K562 (cell line): ENCODE measurements at regions not wholly inside any gene's neighbourhood (a gene's known extent, or its start where the extent isn't known, plus 50 kb on each side); places are given as distances from the start of the nearest gene placed in this dataset.

ENCODE experiments used
- ATAC-seq: fragments of 200-7000 bp; cut with Tn5 transposase; 3 replicates; pipeline ENCODE4 v1.9.1; 2020; ENCODE audit warnings: moderate library complexity
- BruUV-seq: library from RNA; stranded (reverse); fragments of 400-500 nt; replicated peaks from 2 replicates; lab custom pipeline; 2021; lab: Mats Ljungman, UMichigan
- CTCF ChIA-PET: fragments of 300-600 bp; formaldehyde crosslinking; extraction: SDS; loops from one replicate; lab custom pipeline; 2021; ENCODE audit warnings: low intra/inter-chr PET ratio; lab: Yijun Ruan, JAX
- POLR2A ChIA-PET: fragments of 300-600, 350-650 bp; sonication (Branson Sonifier 250); formaldehyde crosslinking; extraction: SDS; loops from one replicate; lab custom pipeline; 2021; ENCODE audit warnings: antibody characterized with exemption, inconsistent platforms; lab: Yijun Ruan, JAX
- DNase-seq, 4 experiments: peaks; one replicate each; pipeline versions ENCODE4 v3.0.0 to v3.0.0-alpha.2; 2011 to 2018; ENCODE audit warnings: low spot score in 3 of 4, mixed read lengths in 3 of 4; ENCODE audit errors: extremely low read depth in 1 of 4
- FAIRE-seq: peaks from 2 replicates; lab custom pipeline; 2011; peaks lifted over from hg19 to GRCh38; lab: Jason Lieb, UNC
- H2AFZ ChIP-seq: 2 replicates; pipeline ENCODE4 v1.6.0; 2011; ENCODE audit warnings: low read depth, low read length, control low read depth, inconsistent platforms
- H3K27ac ChIP-seq: fragments of 200-600 bp; 3 replicates; pipeline ENCODE4 v1.8.0; 2011; ENCODE audit warnings: low read depth, mild to moderate bottlenecking, control low read depth, inconsistent platforms, low read length, moderate library complexity, mixed read lengths; ENCODE audit errors: extremely low read depth
- H3K27me3 ChIP-seq, 2 experiments: fragments of 300-600 bp in 1 of 2; 2 replicates in 1 of 2; 3 replicates in 1 of 2; pipeline versions ENCODE4 v1.6.0 to v1.8.0; 2011; ENCODE audit warnings: inconsistent platforms in 2 of 2, low read length in 2 of 2, mild to moderate bottlenecking in 1 of 2, mixed read lengths in 1 of 2, moderate library complexity in 1 of 2; ENCODE audit not compliant: control insufficient read depth in 2 of 2, insufficient read depth in 2 of 2
- H3K36me3 ChIP-seq: fragments of 300-600 bp; 3 replicates; pipeline ENCODE4 v1.8.0; 2011; ENCODE audit warnings: mild to moderate bottlenecking, low read length, inconsistent platforms; ENCODE audit not compliant: control insufficient read depth, insufficient read depth
- H3K4me1 ChIP-seq, 2 experiments: fragments of 200-600 bp in 1 of 2; replicated peaks in 1 of 2; 2 replicates in 1 of 2; 3 replicates in 1 of 2; pipeline versions ENCODE4 v1.5.1 to v1.8.0; 2011; ENCODE audit warnings: inconsistent platforms in 2 of 2, low read length in 2 of 2, mild to moderate bottlenecking in 1 of 2, mixed read lengths in 1 of 2, moderate library complexity in 1 of 2; ENCODE audit not compliant: control insufficient read depth in 2 of 2, insufficient read depth in 2 of 2
- H3K4me2 ChIP-seq: 2 replicates; pipeline ENCODE4 v1.6.1; 2011; ENCODE audit warnings: low read length, control low read depth, inconsistent platforms, mixed read lengths; ENCODE audit not compliant: insufficient read depth
- H3K4me3 ChIP-seq: fragments of 200-600 bp; sonication (generic), shearing (Covaris generic); 2 replicates; pipeline ENCODE4 v1.5.1; 2016; ENCODE audit warnings: control low read depth, inconsistent platforms
- H3K79me2 ChIP-seq: fragments of 200-600 bp; 3 replicates; pipeline ENCODE4 v1.8.0; 2011; ENCODE audit warnings: low read length, inconsistent platforms; ENCODE audit not compliant: control insufficient read depth, insufficient read depth
- H3K9ac ChIP-seq, 2 experiments: 2 replicates each; pipeline versions ENCODE4 v1.6.0 to v1.6.1; 2011; ENCODE audit warnings: low read depth in 2 of 2, low read length in 2 of 2, control low read depth in 1 of 2, inconsistent platforms in 1 of 2, mild to moderate bottlenecking in 1 of 2, mixed read lengths in 1 of 2; ENCODE audit not compliant: insufficient read depth in 1 of 2
- H3K9me1 ChIP-seq: one replicate; pipeline ENCODE4 v1.6.0; 2011; ENCODE audit warnings: inconsistent platforms, mild to moderate bottlenecking, low read length, moderate library complexity; ENCODE audit not compliant: control insufficient read depth, insufficient read depth
- H3K9me3 ChIP-seq: replicated peaks from 2 replicates; pipeline ENCODE4 v1.5.1; 2011; ENCODE audit warnings: low read depth, low read length, inconsistent platforms; ENCODE audit not compliant: control insufficient read depth, insufficient read depth
- H4K20me1 ChIP-seq: replicated peaks from 2 replicates; pipeline ENCODE4 v1.6.1; 2011; ENCODE audit warnings: low read length, inconsistent platforms, mixed read lengths; ENCODE audit not compliant: control insufficient read depth, insufficient read depth
- CBFB ChIP-seq: sonication (generic); formaldehyde crosslinking; IDR thresholded peaks from 2 replicates; pipeline ENCODE4 v1.4.0; 2020; ENCODE audit warnings: mild to moderate bottlenecking, missing genetic modification reagents
- GABPB1 ChIP-seq: sonication (generic); formaldehyde crosslinking; IDR thresholded peaks from 2 replicates; pipeline ENCODE4 v1.8.0; 2022; ENCODE audit warnings: mild to moderate bottlenecking, missing genetic modification reagents
- KLF16 ChIP-seq: IDR thresholded peaks from 2 replicates; pipeline ENCODE4 v1.6.1; 2016; ENCODE audit warnings: antibody characterized with exemption
- MCM3 ChIP-seq: fragments of 450-650 bp; IDR thresholded peaks from 2 replicates; pipeline ENCODE4 v1.6.1; 2016
- ZNF318 ChIP-seq, 2 experiments: fragments of 450-650 bp; IDR thresholded peaks; 2 replicates each; pipeline ENCODE4 v1.6.1; 2016; ENCODE audit warnings: mild to moderate bottlenecking in 2 of 2, borderline replicate concordance in 1 of 2, low read depth in 1 of 2, moderate library complexity in 1 of 2
- WGBS: fragments of 100-300 bp; shearing (Covaris generic); methylation state at CpG from one replicate; pipeline ENCODE4 v1.1.6; 2016; ENCODE audit warnings: low coverage, mixed read lengths; ENCODE audit not compliant: insufficient coverage; ENCODE audit errors: missing lambda C conversion rate; 5-methylcytosine and 5-hydroxymethylcytosine counted together
- in situ Hi-C: fragments of 300-500 bp; cut with MboI; formaldehyde crosslinking; loops from 4 replicates; pipeline ENCODE4 v1.15.0; 2018; ENCODE audit warnings: inconsistent platforms, mixed read lengths
- intact Hi-C: fragments of 100-400 bp; cut with micrococcal nuclease; formaldehyde crosslinking; loops from 2 replicates; pipeline ENCODE4 v1.14.2; 2022

GRCh38 chr5:89930591-89931392 is 478.8 kb downstream of the CETN3 start:
- no peak overlapping the region for H2AFZ ChIP-seq
- WGBS = 0% methylated on average over 5 of the region's 5 CpGs

More at GRCh38 chr5:89930591-89931392, 478.8 kb downstream of the CETN3 start:
- in situ Hi-C loops (no loop called here), intact Hi-C loops (no loop called here)
- H3K9me1 ChIP-seq = no peaks in the 10 kb centered on the region
- DNase-seq (no peak), ATAC-seq (no peak), FAIRE-seq (no peak)
- no peaks in the 10 kb centered on the region for H3K79me2 ChIP-seq
- no peak overlapping the region for H3K4me2 ChIP-seq
- H3K4me3 ChIP-seq = no peak overlapping the region
- H3K9me3 ChIP-seq = no peaks in the 10 kb centered on the region
- no peak for TF ChIP-seq KLF16
- TF ChIP-seq ZNF318 (IDR thresholded peaks at IDR 0.05; ENCODE audit: borderline replicate concordance in 1 of 2, low read depth in 1 of 2) = no peak
- no peak for TF ChIP-seq MCM3
- no peak for TF ChIP-seq CBFB (CRISPR knock-in tag)
- TF ChIP-seq GABPB1 (CRISPR knock-in tag) = no peak
- H3K36me3 ChIP-seq = no peaks in the 10 kb centered on the region
- H3K4me1 ChIP-seq = no peaks in the 10 kb centered on the region
- CTCF ChIA-PET = no interaction called here
- no peak overlapping the region for H3K9ac ChIP-seq
- POLR2A ChIA-PET = no interaction called here
- BruUV-seq = no TSS peak
- H3K27ac ChIP-seq = no peak overlapping the region
- no peaks in the 10 kb centered on the region for H4K20me1 ChIP-seq
- no peaks in the 10 kb centered on the region for H3K27me3 ChIP-seq
